H1 (cell line): ENCODE measurements at regions not wholly inside any gene's neighbourhood (a gene's known extent, or its start where the extent isn't known, plus 50 kb on each side); places are given as distances from the start of the nearest gene placed in this dataset.

ENCODE experiments used
- CTCF ChIP-seq, 3 experiments: IDR thresholded peaks; 1 replicate in 2 of 3; 2 replicates in 1 of 3; pipeline versions ENCODE4 v1.5.1 to v1.6.1; 2011; ENCODE audit warnings: low read length in 3 of 3, mild to moderate bottlenecking in 3 of 3, inconsistent platforms in 2 of 3, low read depth in 1 of 3, moderate library complexity in 1 of 3; ENCODE audit not compliant: insufficient read depth in 1 of 3; ENCODE audit errors: control extremely low read depth in 1 of 3
- GABPA ChIP-seq: IDR thresholded peaks from 2 replicates; pipeline ENCODE4 v1.6.1; 2011; ENCODE audit warnings: mild to moderate bottlenecking, low read length, moderate library complexity, borderline replicate concordance; ENCODE audit not compliant: insufficient read depth
- MAFK ChIP-seq: IDR thresholded peaks from 2 replicates; pipeline ENCODE4 v1.6.1; 2012; ENCODE audit warnings: low read depth, mild to moderate bottlenecking, improper control_type of control experiment, low read length
- MAX ChIP-seq: IDR thresholded peaks from 2 replicates; pipeline ENCODE4 v1.6.1; 2012; ENCODE audit warnings: inconsistent platforms
- POLR2A ChIP-seq, 2 experiments: IDR thresholded peaks; 1 replicate in 1 of 2; 2 replicates in 1 of 2; pipeline ENCODE4 v1.6.1; 2011; ENCODE audit warnings: low read depth in 2 of 2, low read length in 2 of 2, mild to moderate bottlenecking in 2 of 2; ENCODE audit errors: control extremely low read depth in 1 of 2
- POLR2AphosphoS5 ChIP-seq: IDR thresholded peaks from 2 replicates; pipeline ENCODE4 v1.6.1; 2011; ENCODE audit warnings: low read depth, low read length
- RBBP5 ChIP-seq: IDR thresholded peaks from 2 replicates; pipeline ENCODE4 v1.7.1; 2012; ENCODE audit warnings: low read depth, mild to moderate bottlenecking, inconsistent platforms, low read length, moderate library complexity, borderline replicate concordance
- RFX5 ChIP-seq: IDR thresholded peaks from 2 replicates; pipeline ENCODE4 v1.6.1; 2011; ENCODE audit warnings: low read depth, low read length, improper control_type of control experiment, borderline replicate concordance
- TBP ChIP-seq: IDR thresholded peaks from 2 replicates; pipeline ENCODE4 v1.6.1; 2011; ENCODE audit warnings: low read depth, low read length, improper control_type of control experiment

- TF ChIP-seq MAX (no peak), GABPA (no peak), POLR2AphosphoS5 (no peak), POLR2A (IDR thresholded peaks at IDR 0.05; ENCODE audit: control extremely low read depth in 1 of 2, low read depth in 2 of 2, low read length in 2 of 2) (no peak), TBP (no peak), CTCF (IDR thresholded peaks at IDR 0.05; ENCODE audit: control extremely low read depth in 1 of 3, insufficient read depth in 1 of 3, low read depth in 1 of 3, low read length in 3 of 3) (no peak), RFX5 (no peak), RBBP5 (no peak), MAFK (no peak)
Measured at GRCh38 chr3:164397462-164397861, 680.8 kb downstream of the SI start.
